ENCODE measurements at regions not wholly inside any gene's neighbourhood (a gene's known extent, or its start where the extent isn't known, plus 50 kb on each side); places are given as distances from the start of the nearest gene placed in this dataset.

DNA sequence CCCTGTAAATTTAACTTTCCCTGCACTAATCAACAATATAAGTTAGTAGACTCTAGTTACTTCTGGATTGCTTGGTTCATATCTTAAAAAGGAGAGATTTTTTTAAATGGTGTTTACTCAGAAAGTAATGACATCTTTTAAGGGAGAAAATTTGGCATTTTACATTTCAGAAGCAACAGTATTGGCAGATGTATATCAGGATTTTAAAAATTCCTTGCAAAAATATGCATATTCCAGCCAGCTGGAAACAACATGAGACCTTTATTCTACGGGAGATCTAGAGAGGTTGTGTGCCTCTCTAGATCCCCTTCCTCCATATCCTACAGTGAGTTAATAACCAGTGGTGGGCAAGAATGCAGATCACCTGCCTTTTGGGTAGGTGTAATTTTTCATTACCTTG, 848.2 kb downstream of the USP25 start:
- no peak overlapping the region for H3K4me2 ChIP-seq (ENCODE audit: unreplicated experiment)
- TF ChIP-seq EZH2 (IDR thresholded peaks at IDR 0.05; ENCODE audit: insufficient read depth, poor library complexity, severe bottlenecking) (no peak), EZH2phosphoT487 (IDR thresholded peaks at IDR 0.05; ENCODE audit: insufficient read depth, low read depth) (no peak)
- H4K20me1 ChIP-seq (ENCODE audit: insufficient read depth), result no peaks in the 10 kb centered on the region
- peaks cover 23% of the 10 kb centered on the region for H3K4me1 ChIP-seq (ENCODE audit: insufficient read depth)
- WGBS, 2 experiments (ENCODE audit: low coverage in 1 of 2, low lambda C conversion rate in 2 of 2, missing lambda C conversion rate in 2 of 2), result 68 to 70% methylated on average over 1 of the region's 1 CpG
- H3K79me2 ChIP-seq (ENCODE audit: insufficient read depth), result no peaks in the 10 kb centered on the region
- H3K36me3 ChIP-seq (ENCODE audit: low read depth), result no peaks in the 10 kb centered on the region
- no peak overlapping the region for H2AFZ ChIP-seq
- H3K9ac ChIP-seq, result no peak overlapping the region
- no peak overlapping the region for H3K4me3 ChIP-seq
- no peaks in the 10 kb centered on the region for H3K27me3 ChIP-seq (replicated peaks; ENCODE audit: insufficient read depth)
- H3K9me2 ChIP-seq (ENCODE audit: insufficient read depth), result no peaks in the 10 kb centered on the region
- DNase-seq, result no peak
- H3F3A ChIP-seq (ENCODE audit: insufficient read depth), result peaks cover 14% of the 10 kb centered on the region
- H3K9me3 ChIP-seq (ENCODE audit: low read depth), result no peaks in the 10 kb centered on the region
- no peak overlapping the region for H3K27ac ChIP-seq
- in situ Hi-C loops (cut with MboI), result loop anchor here (25.0 kb wide), 1 partner anchor 491 kb away; no protein-coding TSS in a partner anchor

GRCh38 chr21:16578912-16579311, 849.1 kb downstream of the USP25 start:
- Histone ChIP-seq H3K4me3 (no peak overlapping the region), H3K79me2 (ENCODE audit: insufficient read depth) (no peaks in the 10 kb centered on the region), H3K9me2 (ENCODE audit: insufficient read depth) (no peaks in the 10 kb centered on the region), H3K9me3 (ENCODE audit: low read depth) (no peaks in the 10 kb centered on the region), H4K20me1 (ENCODE audit: insufficient read depth) (no peaks in the 10 kb centered on the region), H3K4me2 (ENCODE audit: unreplicated experiment) (no peak overlapping the region), H3K9ac (no peak overlapping the region), H3K27me3 (replicated peaks; ENCODE audit: insufficient read depth) (no peaks in the 10 kb centered on the region), H3K36me3 (ENCODE audit: low read depth) (no peaks in the 10 kb centered on the region), H3K4me1 (ENCODE audit: insufficient read depth) (peaks cover 13% of the 10 kb centered on the region), H2AFZ (no peak overlapping the region), H3K27ac (no peak overlapping the region), H3F3A (ENCODE audit: insufficient read depth) (peaks cover 5% of the 10 kb centered on the region)
- DNase-seq, result no peak
- no peak for TF ChIP-seq EZH2phosphoT487 (IDR thresholded peaks at IDR 0.05; ENCODE audit: insufficient read depth, low read depth)
- no peak for TF ChIP-seq EZH2 (IDR thresholded peaks at IDR 0.05; ENCODE audit: insufficient read depth, poor library complexity, severe bottlenecking)
- 25 to 33% methylated on average over 3 of the region's 3 CpGs for WGBS, 2 experiments (ENCODE audit: low coverage in 1 of 2, low lambda C conversion rate in 2 of 2, missing lambda C conversion rate in 2 of 2)
- in situ Hi-C loops (cut with MboI), result loop anchor here (25.0 kb wide), 1 partner anchor 492 kb away; no protein-coding TSS in a partner anchor

DNA sequence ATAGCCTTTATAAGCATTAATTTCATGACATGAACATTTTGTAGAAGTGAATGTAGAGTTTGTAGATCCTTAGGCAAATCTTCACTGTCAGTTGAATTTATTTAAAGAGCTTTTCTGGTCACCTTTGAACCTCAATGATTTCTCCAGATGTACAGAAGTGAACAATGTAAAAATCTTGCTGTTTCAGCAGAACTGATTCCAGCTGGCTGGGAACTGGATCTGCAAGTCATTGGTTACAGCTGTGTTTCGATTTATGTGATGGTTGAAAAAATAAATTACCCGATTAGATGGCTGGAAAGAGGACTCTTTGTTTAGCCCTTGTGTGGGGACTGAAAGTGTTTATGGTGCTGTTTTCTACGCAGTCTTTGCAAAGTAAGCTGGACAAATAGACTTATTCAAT, 849.8 kb downstream of the USP25 start:
- Histone ChIP-seq H3K79me2 (ENCODE audit: insufficient read depth) (no peaks in the 10 kb centered on the region), H3K9me3 (ENCODE audit: low read depth) (no peaks in the 10 kb centered on the region), H2AFZ (no peak overlapping the region; the same call in 1 of the 2 replicates), H4K20me1 (ENCODE audit: insufficient read depth) (no peaks in the 10 kb centered on the region), H3F3A (ENCODE audit: insufficient read depth) (no peaks in the 10 kb centered on the region), H3K4me1 (ENCODE audit: insufficient read depth) (peaks cover 10% of the 10 kb centered on the region), H3K27me3 (replicated peaks; ENCODE audit: insufficient read depth) (no peaks in the 10 kb centered on the region), H3K9ac (no peak overlapping the region), H3K36me3 (ENCODE audit: low read depth) (no peaks in the 10 kb centered on the region), H3K9me2 (ENCODE audit: insufficient read depth) (no peaks in the 10 kb centered on the region), H3K4me2 (ENCODE audit: unreplicated experiment) (peak overlapping the region; percentile 28), H3K27ac (no peak overlapping the region), H3K4me3 (no peak overlapping the region)
- DNase-seq, result no peak
- in situ Hi-C loops (cut with MboI), result loop anchor here (25.0 kb wide), 1 partner anchor 492 kb away; no protein-coding TSS in a partner anchor
- whole genome bisulfite sequencing, 2 experiments (ENCODE audit: low coverage in 1 of 2, low lambda C conversion rate in 2 of 2, missing lambda C conversion rate in 2 of 2), result 19 to 28% methylated on average over 3 of the region's 3 CpGs
- TF ChIP-seq EZH2phosphoT487 (IDR thresholded peaks at IDR 0.05; ENCODE audit: insufficient read depth, low read depth) (no peak), EZH2 (IDR thresholded peaks at IDR 0.05; ENCODE audit: insufficient read depth, poor library complexity, severe bottlenecking) (no peak)

GRCh38 chr21:16580661-16581060, 850.9 kb downstream of the USP25 start:
- Histone ChIP-seq H3K4me2 (ENCODE audit: unreplicated experiment) (no peak overlapping the region), H3K27ac (no peak overlapping the region), H3K4me1 (ENCODE audit: insufficient read depth) (peaks cover 14% of the 10 kb centered on the region), H4K20me1 (ENCODE audit: insufficient read depth) (no peaks in the 10 kb centered on the region), H3K27me3 (replicated peaks; ENCODE audit: insufficient read depth) (no peaks in the 10 kb centered on the region), H3K9me2 (ENCODE audit: insufficient read depth) (no peaks in the 10 kb centered on the region), H2AFZ (no peak overlapping the region), H3F3A (ENCODE audit: insufficient read depth) (peaks cover 1% of the 10 kb centered on the region; the same call in 1 of the 2 replicates), H3K4me3 (no peak overlapping the region), H3K9ac (no peak overlapping the region), H3K36me3 (ENCODE audit: low read depth) (no peaks in the 10 kb centered on the region), H3K79me2 (ENCODE audit: insufficient read depth) (no peaks in the 10 kb centered on the region), H3K9me3 (ENCODE audit: low read depth) (no peaks in the 10 kb centered on the region)
- DNase-seq, result no peak
- in situ Hi-C loops (cut with MboI), result loop anchor here (25.0 kb wide), 1 partner anchor 493 kb away; no protein-coding TSS in a partner anchor
- WGBS, 2 experiments (ENCODE audit: low coverage in 1 of 2, low lambda C conversion rate in 2 of 2, missing lambda C conversion rate in 2 of 2), result 76 to 81% methylated on average over 2 of the region's 2 CpGs
- no peak for TF ChIP-seq EZH2 (IDR thresholded peaks at IDR 0.05; ENCODE audit: insufficient read depth, poor library complexity, severe bottlenecking)
- TF ChIP-seq EZH2phosphoT487 (IDR thresholded peaks at IDR 0.05; ENCODE audit: insufficient read depth, low read depth), result no peak

Data from GM23248 (cell line).